NCI-H1930 (cell line): ENCODE measurements at regions not wholly inside any gene's neighbourhood (a gene's known extent, or its start where the extent isn't known, plus 50 kb on each side); places are given as distances from the start of the nearest gene placed in this dataset.
A peak's percentile ranks its signal among the peaks of the same experiment; 100 is the strongest.
"Not testable (repeated sequence)": the region's sequence is repeated elsewhere in the genome, so short reads cannot be mapped to it uniquely, and the experiment has no call there.

Experiments
- DNase-seq, 2 experiments: peaks; one replicate each; lab custom pipeline; 2025; lab: John Stamatoyannopoulos, UW

GRCh38 chr5:39558541-39558940, 133.8 kb upstream of the DAB2 start:
- no peak for DNase-seq

GRCh38 chr5:39555788-39556187, 131.0 kb upstream of the DAB2 start:
- no peak for DNase-seq

- DNase-seq, result peak in 1 of 2 experiments; percentile 67
Measured at GRCh38 chr5:39547553-39548154, 122.9 kb upstream of the DAB2 start.

- DNase-seq, result no peak
Measured at GRCh38 chr5:39544941-39545340, 120.2 kb upstream of the DAB2 start.

- no peak for DNase-seq
Measured at GRCh38 chr5:39543335-39543734, 118.6 kb upstream of the DAB2 start.

GRCh38 chr5:39542511-39543285, 117.9 kb upstream of the DAB2 start:
- DNase-seq, result no peak

GRCh38 chr5:39541920-39542319, 117.1 kb upstream of the DAB2 start:
- no peak for DNase-seq

- DNase-seq, result no peak
Measured at GRCh38 chr5:39539470-39539869, 114.7 kb upstream of the DAB2 start.

- DNase-seq, result no peak
Measured at GRCh38 chr5:39534690-39535089, 109.9 kb upstream of the DAB2 start.

GRCh38 chr5:39533749-39534148, 109.0 kb upstream of the DAB2 start:
- DNase-seq, result no peak

GRCh38 chr5:39532511-39532910, 107.7 kb upstream of the DAB2 start:
- DNase-seq, result no peak

GRCh38 chr5:39531306-39531705, 106.5 kb upstream of the DAB2 start:
- DNase-seq, result no peak

- DNase-seq, result no peak
Measured at GRCh38 chr5:39526914-39527477, 102.2 kb upstream of the DAB2 start.

GRCh38 chr5:39525781-39526180, 101.0 kb upstream of the DAB2 start:
- DNase-seq, result not testable (repeated sequence)

- DNase-seq, result no peak
Measured at GRCh38 chr5:39525271-39525670, 100.5 kb upstream of the DAB2 start.

GRCh38 chr5:39523821-39524220, 99.0 kb upstream of the DAB2 start:
- DNase-seq, result no peak

- DNase-seq, result no peak
Measured at GRCh38 chr5:39521940-39522590, 97.3 kb upstream of the DAB2 start.

GRCh38 chr5:39521098-39521860, 96.5 kb upstream of the DAB2 start:
- DNase-seq, result no peak

GRCh38 chr5:39520232-39520572, 95.4 kb upstream of the DAB2 start:
- DNase-seq, result no peak

GRCh38 chr5:39519566-39520231, 94.9 kb upstream of the DAB2 start:
- no peak for DNase-seq

- no peak for DNase-seq
Measured at GRCh38 chr5:39519079-39519478, 94.3 kb upstream of the DAB2 start.

- DNase-seq, result no peak
Measured at GRCh38 chr5:39518516-39518915, 93.7 kb upstream of the DAB2 start.
